OCI-LY7 (cell line): ENCODE measurements at regions not wholly inside any gene's neighbourhood (a gene's known extent, or its start where the extent isn't known, plus 50 kb on each side); places are given as distances from the start of the nearest gene placed in this dataset.

Experiments
- BruUV-seq: library from RNA; stranded (reverse); fragments of 400-500 nt; replicated peaks from 2 replicates; lab custom pipeline; 2021; lab: Mats Ljungman, UMichigan
- CTCF ChIA-PET: fragments of 300-600 bp; sonication (Branson Sonifier 250); formaldehyde crosslinking; loops from one replicate; lab custom pipeline; 2022; ENCODE audit warnings: antibody characterized with exemption; ENCODE audit not compliant: unreplicated experiment; lab: Charles Lee
- POLR2A ChIA-PET: fragments of 300-600 bp; sonication (Branson Sonifier 250); formaldehyde crosslinking; loops from one replicate; lab custom pipeline; 2022; ENCODE audit warnings: antibody characterized with exemption; lab: Charles Lee
- DNase-seq: peaks from one replicate; pipeline ENCODE4 v3.0.0-alpha.2; 2015; ENCODE audit warnings: low spot score
- H2AFZ ChIP-seq: fragments of 200-600 bp; sonication (generic), shearing (Covaris generic); 2 replicates; pipeline ENCODE4 v1.6.1; 2014; ENCODE audit warnings: mild to moderate bottlenecking, antibody characterized with exemption, low read length, moderate library complexity
- H3K27ac ChIP-seq: fragments of 200-600 bp; sonication (generic); 2 replicates; pipeline ENCODE4 v1.5.1; 2014; ENCODE audit warnings: mixed run types, low read depth, mild to moderate bottlenecking, moderate library complexity, low read length, inconsistent platforms; ENCODE audit not compliant: poor library complexity, severe bottlenecking
- H3K36me3 ChIP-seq: fragments of 200-600 bp; sonication (generic); 2 replicates; pipeline ENCODE4 v1.6.1; 2014; ENCODE audit warnings: mild to moderate bottlenecking, antibody characterized with exemption, low read length, moderate library complexity, mixed read lengths; ENCODE audit not compliant: insufficient read depth
- H3K4me1 ChIP-seq: fragments of 200-600 bp; sonication (generic); 2 replicates; pipeline ENCODE4 v1.5.1; 2014; ENCODE audit warnings: mild to moderate bottlenecking, low read length; ENCODE audit not compliant: insufficient read depth, poor library complexity, severe bottlenecking
- H3K4me2 ChIP-seq: fragments of 200-600 bp; sonication (generic); 2 replicates; pipeline ENCODE4 v1.6.1; 2014; ENCODE audit warnings: mild to moderate bottlenecking, low read length
- H3K4me3 ChIP-seq: fragments of 200-600 bp; sonication (generic); 2 replicates; pipeline ENCODE4 v1.5.1; 2014; ENCODE audit warnings: mild to moderate bottlenecking, low read depth, low read length; ENCODE audit not compliant: poor library complexity, severe bottlenecking
- H3K79me2 ChIP-seq: fragments of 200-600 bp; sonication (generic); 2 replicates; pipeline ENCODE4 v1.6.1; 2016; ENCODE audit warnings: low read depth, mild to moderate bottlenecking, low read length, moderate library complexity, mixed read lengths; ENCODE audit not compliant: insufficient read depth
- H3K9me2 ChIP-seq: fragments of 200-600 bp; sonication (generic); 2 replicates; pipeline ENCODE4 v1.6.1; 2016; ENCODE audit warnings: mild to moderate bottlenecking, low read length, mixed read lengths; ENCODE audit not compliant: insufficient read depth
- H3K9me3 ChIP-seq: fragments of 200-600 bp; sonication (generic); 2 replicates; pipeline ENCODE4 v1.6.1; 2014; ENCODE audit warnings: mild to moderate bottlenecking, mixed run types, low read length, mixed read lengths
- H4K20me1 ChIP-seq: fragments of 200-600 bp; sonication (generic); 2 replicates; pipeline ENCODE4 v1.6.1; 2014; ENCODE audit warnings: mild to moderate bottlenecking, antibody characterized with exemption, low read length, moderate library complexity, mixed read lengths; ENCODE audit not compliant: insufficient read depth
- EZH2phosphoT487 ChIP-seq: fragments of 200-600 bp; sonication (generic); IDR thresholded peaks from 2 replicates; pipeline ENCODE4 v1.6.1; 2018; ENCODE audit warnings: low read depth, borderline replicate concordance, mild to moderate bottlenecking, mixed run types, antibody characterized with exemption, low read length, moderate library complexity, mixed read lengths
- intact Hi-C: fragments of 100-400 bp; cut with micrococcal nuclease; formaldehyde crosslinking; loops from one replicate; pipeline ENCODE4 v1.10.0; 2022; ENCODE audit not compliant: unreplicated experiment
- TF ChIP-seq, protein P1 (sequence below): fragments of 200-600 bp; sonication (generic); conservative IDR thresholded peaks from 2 replicates; pipeline ENCODE4 v1.5.1; 2014; ENCODE audit warnings: mild to moderate bottlenecking, antibody characterized with exemption, low read length, moderate library complexity, mixed read lengths

DNA sequence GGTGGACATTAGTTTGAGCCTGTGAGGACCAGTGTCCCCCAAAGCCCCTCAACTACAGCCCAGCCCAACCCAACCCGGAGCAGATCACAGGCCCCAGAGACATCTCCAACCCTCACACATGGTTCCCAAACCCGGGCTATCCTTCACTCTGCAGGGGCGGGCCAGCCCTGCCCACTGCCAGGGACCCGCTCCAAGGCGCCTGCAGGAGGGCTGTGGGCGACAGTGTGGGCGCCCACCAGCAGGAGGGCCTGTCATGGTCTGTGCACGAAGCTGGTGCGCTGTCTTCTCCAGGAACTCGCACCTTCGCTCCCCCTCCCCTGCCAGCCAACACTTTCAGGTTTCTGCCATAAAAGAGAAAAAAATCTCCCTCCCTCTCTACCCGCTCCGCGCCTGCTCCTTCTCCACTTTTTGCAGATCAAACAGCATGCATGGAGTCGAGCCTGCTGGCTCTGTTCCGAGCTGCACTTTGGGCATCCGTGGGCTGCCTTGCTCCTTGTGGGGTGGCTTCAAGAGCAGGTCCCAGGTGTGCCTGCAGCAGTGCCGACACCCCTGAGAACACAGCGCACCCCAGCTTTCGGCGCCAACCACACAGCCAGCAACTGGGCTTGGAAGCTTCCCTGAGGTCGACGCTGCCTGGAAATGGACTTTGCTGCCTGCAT, 133.7 kb upstream of the PPP1R26 start:
- CTCF ChIA-PET = no interaction called here

DNA sequence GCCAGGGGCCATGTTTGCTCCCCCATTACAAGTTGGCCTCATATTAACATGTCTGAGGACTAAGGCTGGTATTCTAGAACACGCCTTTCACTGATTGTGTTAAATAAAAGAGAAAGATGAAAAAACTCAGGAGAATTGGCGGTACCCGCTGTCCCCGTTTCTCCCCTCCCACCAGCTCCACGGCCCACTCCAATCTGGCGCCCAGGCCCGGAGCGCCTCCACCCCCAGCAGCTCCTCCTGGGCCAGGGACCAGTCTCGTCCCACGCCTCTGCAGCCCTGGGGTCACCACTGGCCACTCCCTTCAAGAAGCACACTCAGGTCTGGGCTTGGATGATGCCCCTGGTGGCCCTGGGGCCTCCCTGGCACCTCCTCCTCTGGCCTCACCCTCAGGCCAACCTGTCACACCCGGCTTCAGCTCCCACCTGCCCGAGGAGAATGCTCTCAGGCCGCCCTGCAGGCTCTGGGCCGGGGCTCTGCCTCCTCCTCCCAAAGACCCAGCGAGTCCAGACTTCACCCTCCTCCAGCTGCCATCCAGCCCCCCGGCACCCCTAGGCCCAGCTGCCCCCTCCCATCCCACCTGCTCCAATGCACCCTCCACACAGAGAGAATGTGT, 133.0 kb upstream of the PPP1R26 start:
- no peaks in the 10 kb centered on the region for H3K79me2 ChIP-seq
- no peaks in the 10 kb centered on the region for H3K9me2 ChIP-seq
- no peak overlapping the region for H3K27ac ChIP-seq
- ChIA-PET CTCF (no interaction called here), POLR2A (no interaction called here)
- no peaks in the 10 kb centered on the region for H3K4me1 ChIP-seq
- H4K20me1 ChIP-seq = no peaks in the 10 kb centered on the region
- H2AFZ ChIP-seq = no peak overlapping the region
- no peaks in the 10 kb centered on the region for H3K36me3 ChIP-seq
- no peak overlapping the region for H3K4me3 ChIP-seq
- no peaks in the 10 kb centered on the region for H3K9me3 ChIP-seq
- H3K4me2 ChIP-seq = no peak overlapping the region
- intact Hi-C loops = no loop called here
- no peak for DNase-seq
- TF ChIP-seq, protein P1, sequence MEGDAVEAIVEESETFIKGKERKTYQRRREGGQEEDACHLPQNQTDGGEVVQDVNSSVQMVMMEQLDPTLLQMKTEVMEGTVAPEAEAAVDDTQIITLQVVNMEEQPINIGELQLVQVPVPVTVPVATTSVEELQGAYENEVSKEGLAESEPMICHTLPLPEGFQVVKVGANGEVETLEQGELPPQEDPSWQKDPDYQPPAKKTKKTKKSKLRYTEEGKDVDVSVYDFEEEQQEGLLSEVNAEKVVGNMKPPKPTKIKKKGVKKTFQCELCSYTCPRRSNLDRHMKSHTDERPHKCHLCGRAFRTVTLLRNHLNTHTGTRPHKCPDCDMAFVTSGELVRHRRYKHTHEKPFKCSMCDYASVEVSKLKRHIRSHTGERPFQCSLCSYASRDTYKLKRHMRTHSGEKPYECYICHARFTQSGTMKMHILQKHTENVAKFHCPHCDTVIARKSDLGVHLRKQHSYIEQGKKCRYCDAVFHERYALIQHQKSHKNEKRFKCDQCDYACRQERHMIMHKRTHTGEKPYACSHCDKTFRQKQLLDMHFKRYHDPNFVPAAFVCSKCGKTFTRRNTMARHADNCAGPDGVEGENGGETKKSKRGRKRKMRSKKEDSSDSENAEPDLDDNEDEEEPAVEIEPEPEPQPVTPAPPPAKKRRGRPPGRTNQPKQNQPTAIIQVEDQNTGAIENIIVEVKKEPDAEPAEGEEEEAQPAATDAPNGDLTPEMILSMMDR = no peak
- no peak for TF ChIP-seq EZH2phosphoT487
- no TSS peak for BruUV-seq

More for the DNA sequence above, 133.7 kb upstream of the PPP1R26 start:
- no peak overlapping the region for H3K27ac ChIP-seq
- intact Hi-C loops = loop anchor here (2.0 kb wide), 2 partner anchors 259 to 647 kb away; partner anchors contain the start of gene OLFM1
- H3K79me2 ChIP-seq = no peaks in the 10 kb centered on the region
- no peaks in the 10 kb centered on the region for H3K4me1 ChIP-seq
- H3K36me3 ChIP-seq = no peaks in the 10 kb centered on the region
- H3K9me3 ChIP-seq = no peaks in the 10 kb centered on the region
- BruUV-seq = no TSS peak
- H3K4me3 ChIP-seq = no peak overlapping the region
- no peak overlapping the region for H3K4me2 ChIP-seq
- H4K20me1 ChIP-seq = no peaks in the 10 kb centered on the region
- H2AFZ ChIP-seq = no peak overlapping the region
- POLR2A ChIA-PET = no interaction called here
- DNase-seq = no peak
- TF ChIP-seq, protein P1 = no peak
- TF ChIP-seq EZH2phosphoT487 = no peak
- H3K9me2 ChIP-seq = no peaks in the 10 kb centered on the region

DNA sequence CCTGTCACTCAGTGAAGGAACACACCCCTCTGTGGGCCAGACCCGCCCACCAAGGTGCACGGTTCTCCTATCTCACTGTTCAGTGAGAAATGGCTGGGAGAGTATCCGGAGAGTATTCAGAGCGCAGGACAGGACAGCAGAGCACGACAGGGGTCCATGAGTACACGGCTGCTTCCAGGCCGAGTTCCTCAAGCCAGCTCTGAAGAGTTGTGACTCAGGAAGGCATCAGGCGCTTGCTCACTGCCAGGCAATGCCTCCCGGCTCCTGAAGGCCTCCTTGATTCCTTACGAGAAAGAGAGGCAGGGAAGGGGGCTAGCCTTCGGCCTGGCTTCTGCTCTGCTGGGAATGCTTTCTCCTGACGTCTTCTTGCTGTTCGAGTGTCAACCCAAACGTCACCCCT, 132.1 kb upstream of the PPP1R26 start:
- Histone ChIP-seq H3K9me3 (no peaks in the 10 kb centered on the region), H3K27ac (no peak overlapping the region), H3K4me1 (no peaks in the 10 kb centered on the region), H3K36me3 (no peaks in the 10 kb centered on the region), H3K4me2 (no peak overlapping the region), H2AFZ (no peak overlapping the region), H3K79me2 (no peaks in the 10 kb centered on the region), H3K4me3 (no peak overlapping the region), H3K9me2 (no peaks in the 10 kb centered on the region), H4K20me1 (no peaks in the 10 kb centered on the region)
- TF ChIP-seq, protein P1 = no peak
- no peak for TF ChIP-seq EZH2phosphoT487
- DNase-seq = no peak
- intact Hi-C loops = no loop called here
- POLR2A ChIA-PET = no interaction called here
- CTCF ChIA-PET = no interaction called here
- no TSS peak for BruUV-seq
